DOHH2 (cell line): ENCODE measurements at regions not wholly inside any gene's neighbourhood (a gene's known extent, or its start where the extent isn't known, plus 50 kb on each side); places are given as distances from the start of the nearest gene placed in this dataset.

Source experiments
- H3F3A ChIP-seq: fragments of 200-600 bp; sonication (generic), shearing (Covaris generic); 2 replicates; pipeline ENCODE4 v1.6.0; 2016; ENCODE audit warnings: antibody characterized with exemption, mild to moderate bottlenecking; ENCODE audit not compliant: control insufficient read depth, insufficient read depth
- H3K27ac ChIP-seq: fragments of 200-600 bp; sonication (generic); 2 replicates; pipeline ENCODE4 v1.5.1; 2014; ENCODE audit warnings: low read depth, mild to moderate bottlenecking, low read length, moderate library complexity
- H3K27me3 ChIP-seq: fragments of 200-600 bp; sonication (generic); 2 replicates; pipeline ENCODE4 v1.6.1; 2014; ENCODE audit warnings: mild to moderate bottlenecking, low read length, mixed read lengths; ENCODE audit not compliant: control insufficient read depth
- H3K36me3 ChIP-seq: fragments of 200-600 bp; sonication (generic); 2 replicates; pipeline ENCODE4 v1.6.1; 2014; ENCODE audit warnings: mild to moderate bottlenecking, low read length, moderate library complexity, mixed read lengths; ENCODE audit not compliant: control insufficient read depth
- H3K4me1 ChIP-seq: fragments of 200-600 bp; sonication (generic); 2 replicates; pipeline ENCODE4 v1.6.1; 2014; ENCODE audit warnings: mild to moderate bottlenecking, low read length, mixed read lengths; ENCODE audit not compliant: control insufficient read depth
- H3K4me2 ChIP-seq: fragments of 200-600 bp; sonication (generic); 2 replicates; pipeline ENCODE4 v1.6.0; 2014; ENCODE audit warnings: mild to moderate bottlenecking, low read length, moderate library complexity
- H3K4me3 ChIP-seq: fragments of 200-600 bp; sonication (generic); 2 replicates; pipeline ENCODE4 v1.5.1; 2014; ENCODE audit warnings: mild to moderate bottlenecking, low read length, mixed read lengths
- H3K79me2 ChIP-seq: fragments of 200-600 bp; sonication (generic); 2 replicates; pipeline ENCODE4 v1.6.1; 2014; ENCODE audit warnings: mild to moderate bottlenecking, low read length, mixed read lengths; ENCODE audit not compliant: control insufficient read depth
- H3K9me2 ChIP-seq: fragments of 200-600 bp; sonication (generic); replicated peaks from 2 replicates; pipeline ENCODE4 v1.6.1; 2014; ENCODE audit warnings: mild to moderate bottlenecking, low read length, mixed read lengths; ENCODE audit not compliant: control insufficient read depth
- H3K9me3 ChIP-seq: fragments of 200-600 bp; sonication (generic); 2 replicates; pipeline ENCODE4 v1.6.1; 2014; ENCODE audit warnings: antibody characterized with exemption, low read length, mixed read lengths; ENCODE audit not compliant: control insufficient read depth, insufficient read depth
- H4K20me1 ChIP-seq: fragments of 200-600 bp; sonication (generic); 2 replicates; pipeline ENCODE4 v1.6.0; 2014; ENCODE audit warnings: low read depth, mild to moderate bottlenecking, antibody characterized with exemption, low read length, moderate library complexity; ENCODE audit not compliant: control insufficient read depth, insufficient read depth
- EZH2phosphoT487 ChIP-seq: fragments of 200-600 bp; sonication (generic); IDR thresholded peaks from 2 replicates; pipeline ENCODE4 v1.6.1; 2017; ENCODE audit warnings: borderline replicate concordance, mild to moderate bottlenecking, antibody characterized with exemption, low read length, moderate library complexity, mixed read lengths
- TF ChIP-seq, protein P1 (sequence below): fragments of 200-600 bp; sonication (generic); IDR thresholded peaks from one replicate; pipeline ENCODE4 v1.5.1; 2014; ENCODE audit warnings: antibody characterized with exemption, mild to moderate bottlenecking, low read depth, low read length; ENCODE audit not compliant: poor library complexity, severe bottlenecking

DNA sequence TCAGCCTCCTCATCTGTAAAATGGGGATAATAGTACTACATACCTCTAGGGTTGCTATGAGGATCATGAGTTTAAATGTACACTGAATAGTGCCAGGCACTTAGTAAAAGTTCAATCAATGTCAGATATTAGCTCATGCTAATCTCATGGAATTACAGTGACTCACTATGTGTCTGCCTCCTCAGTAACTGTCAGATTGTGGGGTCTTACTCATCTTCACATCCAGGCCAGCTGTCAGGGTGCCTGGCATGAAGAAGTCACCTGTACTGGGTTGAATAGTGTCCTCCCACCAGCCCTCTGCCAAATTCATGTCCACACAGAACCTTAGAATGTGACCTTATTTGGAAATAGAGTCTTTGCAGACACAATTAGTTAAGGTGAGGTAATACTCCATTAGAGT, 54.3 kb upstream of the STIM2 start:
- H3K27me3 ChIP-seq = no peaks in the 10 kb centered on the region
- no peaks in the 10 kb centered on the region for H3K36me3 ChIP-seq
- no peaks in the 10 kb centered on the region for H3F3A ChIP-seq
- H3K4me2 ChIP-seq = no peak overlapping the region
- peaks cover 21% of the 10 kb centered on the region for H3K4me1 ChIP-seq
- H4K20me1 ChIP-seq = no peaks in the 10 kb centered on the region
- no peak overlapping the region for H3K4me3 ChIP-seq
- H3K9me3 ChIP-seq = no peaks in the 10 kb centered on the region
- no peaks in the 10 kb centered on the region for H3K9me2 ChIP-seq
- H3K27ac ChIP-seq = no peak overlapping the region
- TF ChIP-seq EZH2phosphoT487 = no peak
- TF ChIP-seq, protein P1, sequence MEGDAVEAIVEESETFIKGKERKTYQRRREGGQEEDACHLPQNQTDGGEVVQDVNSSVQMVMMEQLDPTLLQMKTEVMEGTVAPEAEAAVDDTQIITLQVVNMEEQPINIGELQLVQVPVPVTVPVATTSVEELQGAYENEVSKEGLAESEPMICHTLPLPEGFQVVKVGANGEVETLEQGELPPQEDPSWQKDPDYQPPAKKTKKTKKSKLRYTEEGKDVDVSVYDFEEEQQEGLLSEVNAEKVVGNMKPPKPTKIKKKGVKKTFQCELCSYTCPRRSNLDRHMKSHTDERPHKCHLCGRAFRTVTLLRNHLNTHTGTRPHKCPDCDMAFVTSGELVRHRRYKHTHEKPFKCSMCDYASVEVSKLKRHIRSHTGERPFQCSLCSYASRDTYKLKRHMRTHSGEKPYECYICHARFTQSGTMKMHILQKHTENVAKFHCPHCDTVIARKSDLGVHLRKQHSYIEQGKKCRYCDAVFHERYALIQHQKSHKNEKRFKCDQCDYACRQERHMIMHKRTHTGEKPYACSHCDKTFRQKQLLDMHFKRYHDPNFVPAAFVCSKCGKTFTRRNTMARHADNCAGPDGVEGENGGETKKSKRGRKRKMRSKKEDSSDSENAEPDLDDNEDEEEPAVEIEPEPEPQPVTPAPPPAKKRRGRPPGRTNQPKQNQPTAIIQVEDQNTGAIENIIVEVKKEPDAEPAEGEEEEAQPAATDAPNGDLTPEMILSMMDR = no peak
- no peaks in the 10 kb centered on the region for H3K79me2 ChIP-seq

DNA sequence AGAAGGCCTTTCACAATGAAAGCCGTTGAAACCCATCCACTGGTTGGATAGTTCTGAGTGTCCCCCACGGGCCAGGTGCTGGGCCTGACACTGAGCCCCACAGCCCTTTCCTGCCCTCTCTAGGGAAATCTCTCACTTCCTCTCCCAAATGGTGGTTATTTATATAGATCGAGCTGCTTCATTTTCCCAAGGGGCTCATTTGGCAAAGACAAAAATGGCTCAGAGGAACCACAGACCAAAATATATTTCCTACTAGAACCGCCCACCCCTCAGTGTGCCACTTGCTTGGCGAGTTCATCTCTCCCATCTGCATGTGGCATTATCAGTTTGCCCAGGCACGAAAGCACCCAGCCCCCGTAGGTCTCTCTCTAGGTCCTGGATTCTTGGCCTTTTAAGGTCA, 53.3 kb upstream of the STIM2 start:
- Histone ChIP-seq H3K27me3 (no peaks in the 10 kb centered on the region), H3K27ac (no peak overlapping the region), H3K9me2 (no peaks in the 10 kb centered on the region), H3K4me1 (peaks cover 26% of the 10 kb centered on the region), H4K20me1 (no peaks in the 10 kb centered on the region), H3K4me2 (peak overlapping the region; percentile 71), H3K36me3 (no peaks in the 10 kb centered on the region), H3K79me2 (no peaks in the 10 kb centered on the region), H3K4me3 (peak overlapping the region; percentile 50), H3F3A (no peaks in the 10 kb centered on the region), H3K9me3 (no peaks in the 10 kb centered on the region)
- TF ChIP-seq, protein P1 = no peak
- no peak for TF ChIP-seq EZH2phosphoT487

DNA sequence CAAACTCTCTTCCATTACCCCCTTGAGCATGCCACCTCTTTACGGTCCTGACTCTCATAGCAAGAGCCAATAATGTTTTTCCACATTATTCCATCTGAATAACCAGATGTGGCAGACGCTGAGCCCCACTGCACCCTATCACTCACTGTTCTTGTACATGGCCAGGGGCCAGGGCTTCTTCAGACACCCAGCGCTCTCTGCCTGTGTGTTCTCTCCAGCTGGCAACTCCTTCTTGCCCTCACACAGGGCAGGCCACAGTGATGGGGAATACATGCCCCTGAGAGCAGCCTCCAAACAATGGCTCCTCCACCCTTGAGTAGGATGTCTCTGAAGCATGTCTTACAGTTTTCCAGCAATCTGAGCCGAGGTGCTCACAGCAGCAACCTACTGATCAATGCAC, 50.8 kb upstream of the STIM2 start:
- Histone ChIP-seq H3K79me2 (no peaks in the 10 kb centered on the region), H3K4me2 (no peak overlapping the region), H3K4me3 (no peak overlapping the region), H3K27ac (no peak overlapping the region), H3K9me2 (no peaks in the 10 kb centered on the region), H3K9me3 (no peaks in the 10 kb centered on the region), H3K27me3 (no peaks in the 10 kb centered on the region), H4K20me1 (no peaks in the 10 kb centered on the region), H3F3A (no peaks in the 10 kb centered on the region), H3K36me3 (no peaks in the 10 kb centered on the region), H3K4me1 (peaks cover 27% of the 10 kb centered on the region)
- TF ChIP-seq, protein P1 = no peak
- TF ChIP-seq EZH2phosphoT487 = no peak
